ENCODE measurements at regions not wholly inside any gene's neighbourhood (a gene's known extent, or its start where the extent isn't known, plus 50 kb on each side); places are given as distances from the start of the nearest gene placed in this dataset.

GRCh38 chr10:24086296-24087086 is 122.4 kb upstream of the KIAA1217 start (continued):
- TF ChIP-seq SP4 (IDR thresholded peaks at IDR 0.05; ENCODE audit: low read length) = no peak
